ENCODE measurements at regions not wholly inside any gene's neighbourhood (a gene's known extent, or its start where the extent isn't known, plus 50 kb on each side); places are given as distances from the start of the nearest gene placed in this dataset.
"Not testable (repeated sequence)": the region's sequence is repeated elsewhere in the genome, so short reads cannot be mapped to it uniquely, and the experiment has no call there.

DNA sequence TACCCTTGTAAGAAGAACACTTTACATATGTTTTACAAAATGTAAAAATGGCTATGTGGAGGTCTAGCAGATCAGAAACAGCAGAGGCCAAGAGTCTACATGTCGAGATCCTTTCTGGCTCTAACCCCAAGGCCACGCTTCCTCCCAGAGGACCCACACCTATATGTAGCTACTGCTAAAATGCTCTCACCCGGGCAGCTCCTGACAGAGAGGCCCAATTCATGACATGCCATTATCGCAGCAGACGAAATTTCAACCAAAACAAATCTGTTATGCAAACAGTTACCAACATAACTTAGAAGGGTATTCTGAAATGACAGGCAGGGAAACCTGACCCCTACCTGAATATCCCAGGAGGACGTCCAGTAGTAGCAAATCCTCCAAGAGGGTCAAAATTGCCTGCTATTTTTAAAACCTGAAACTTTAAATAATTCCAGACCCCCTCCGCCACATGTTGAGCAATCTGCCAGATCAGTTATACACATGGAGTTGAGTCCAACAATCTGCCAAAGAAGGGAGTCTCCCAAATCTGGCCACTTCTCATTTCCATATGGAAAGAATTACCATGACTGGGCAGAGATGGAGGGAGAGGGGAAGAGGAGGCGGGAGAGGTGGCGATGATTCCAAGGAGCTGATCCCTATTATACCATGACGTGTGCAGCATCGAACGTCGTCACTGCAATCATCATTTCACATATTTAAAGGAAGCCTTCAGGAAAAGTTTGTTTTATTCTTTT is 192.9 kb upstream of the TBL1X start:
- DNase-seq, result no peak

DNA sequence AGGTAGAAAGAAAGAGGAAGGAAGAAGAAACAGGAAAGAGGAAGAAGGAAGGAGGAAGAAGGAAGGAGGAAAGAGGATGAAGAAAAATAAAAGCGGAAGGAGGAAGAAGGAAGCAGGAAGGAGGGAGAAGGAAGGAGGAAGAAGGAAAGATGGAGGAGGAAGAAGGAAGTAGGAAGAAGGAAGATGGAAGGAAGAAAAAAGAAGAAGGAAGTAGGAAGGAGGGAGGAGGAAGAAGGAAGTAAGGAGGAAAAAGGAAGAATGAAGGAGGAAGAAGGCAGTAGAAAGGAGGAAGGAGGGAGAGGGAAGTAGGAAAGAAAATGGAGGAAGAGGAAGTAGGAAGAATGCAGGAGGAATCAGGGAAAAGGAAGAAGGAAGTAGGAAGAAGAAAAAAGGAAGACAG is 191.1 kb upstream of the TBL1X start:
- DNase-seq, result no peak

DNA sequence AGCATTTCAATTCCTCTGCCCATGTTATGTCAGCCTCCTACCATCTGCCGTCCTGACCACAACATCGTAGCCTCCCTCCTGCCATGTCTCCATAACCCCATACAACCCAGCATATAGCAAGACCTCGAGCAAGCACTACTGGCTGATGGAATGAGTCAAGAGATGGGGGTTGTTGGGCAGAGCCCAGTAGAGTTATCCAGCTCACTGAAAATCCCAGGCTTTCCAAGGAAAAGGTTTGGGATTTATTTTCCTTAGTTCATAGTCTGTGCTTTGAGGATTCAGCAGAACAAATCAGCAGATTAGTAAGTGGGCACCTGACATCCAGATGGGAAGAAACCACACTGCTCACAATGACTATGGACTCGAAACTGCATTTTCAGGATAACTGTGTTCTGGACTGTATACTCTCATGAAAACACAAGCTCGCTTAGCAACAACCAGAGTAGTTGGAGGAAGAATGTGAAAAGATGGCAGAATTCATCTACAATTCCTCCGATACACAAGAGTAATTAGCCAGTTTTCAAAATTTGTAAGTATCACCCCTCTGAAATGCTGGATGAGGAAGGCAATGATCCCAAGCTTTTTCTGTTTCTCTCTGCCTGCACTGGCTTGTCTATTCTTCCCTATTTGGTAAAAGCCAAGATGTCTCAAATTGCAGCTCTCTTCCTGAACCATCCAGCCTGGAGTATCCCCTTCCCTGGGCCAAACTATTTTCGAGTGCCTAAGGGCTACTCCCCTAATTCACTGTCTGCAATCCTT is 186.2 kb upstream of the TBL1X start:
- DNase-seq, result no peak

DNA sequence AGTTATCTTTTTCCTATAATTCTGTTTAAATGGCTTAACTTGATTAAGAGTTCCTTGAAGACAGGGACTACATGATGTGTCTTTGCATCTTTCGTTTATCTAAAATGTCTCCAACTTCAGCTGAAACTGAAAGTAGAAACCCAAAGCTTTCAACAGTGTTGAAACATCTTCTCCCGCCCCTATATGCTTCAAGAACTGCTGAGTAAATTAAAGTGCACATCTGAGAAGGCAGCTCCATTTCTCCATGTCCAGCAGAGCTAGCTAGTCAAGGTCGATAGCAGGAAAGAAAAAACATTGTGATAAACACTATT is 185.7 kb upstream of the TBL1X start:
- DNase-seq, result no peak

DNA sequence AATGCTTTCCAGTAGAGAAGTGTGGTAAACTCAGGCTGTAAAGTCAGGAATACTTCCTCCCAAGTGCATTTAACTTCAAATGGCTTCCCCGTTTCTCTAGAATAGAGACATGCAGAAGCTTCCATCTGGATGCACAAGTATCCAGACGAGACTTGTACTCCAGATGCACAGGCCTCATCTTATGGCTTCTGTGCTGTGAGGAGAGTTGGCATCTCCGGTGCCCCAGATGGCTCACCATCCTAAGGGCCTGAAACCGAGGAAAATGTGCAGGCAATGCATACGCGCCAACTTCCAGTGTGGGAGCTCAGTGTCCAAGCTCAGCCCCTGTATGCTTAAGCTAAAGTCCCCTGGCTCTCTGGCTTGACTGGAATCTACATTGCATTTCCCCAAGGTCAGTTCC is 184.0 kb upstream of the TBL1X start:
- DNase-seq, result no peak

DNA sequence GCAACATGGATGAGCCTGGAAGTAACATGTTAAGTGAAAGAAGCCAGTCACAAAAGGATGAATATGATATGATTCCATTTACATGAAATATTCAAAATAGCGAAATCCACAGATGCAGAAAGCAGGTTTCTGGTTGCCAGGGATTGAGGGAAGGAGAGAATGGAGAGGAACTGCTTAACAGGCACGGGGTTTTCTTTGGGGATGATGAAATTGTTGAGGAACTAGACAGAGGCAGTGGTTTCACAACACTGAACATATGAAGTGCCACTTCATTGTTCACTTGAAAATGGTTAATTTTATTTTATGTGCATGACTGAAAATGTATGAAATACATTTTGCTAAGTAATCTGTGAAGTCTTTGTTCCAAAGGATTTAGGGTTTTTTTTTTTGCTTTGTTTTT is 182.5 kb upstream of the TBL1X start:
- no peak for DNase-seq

DNA sequence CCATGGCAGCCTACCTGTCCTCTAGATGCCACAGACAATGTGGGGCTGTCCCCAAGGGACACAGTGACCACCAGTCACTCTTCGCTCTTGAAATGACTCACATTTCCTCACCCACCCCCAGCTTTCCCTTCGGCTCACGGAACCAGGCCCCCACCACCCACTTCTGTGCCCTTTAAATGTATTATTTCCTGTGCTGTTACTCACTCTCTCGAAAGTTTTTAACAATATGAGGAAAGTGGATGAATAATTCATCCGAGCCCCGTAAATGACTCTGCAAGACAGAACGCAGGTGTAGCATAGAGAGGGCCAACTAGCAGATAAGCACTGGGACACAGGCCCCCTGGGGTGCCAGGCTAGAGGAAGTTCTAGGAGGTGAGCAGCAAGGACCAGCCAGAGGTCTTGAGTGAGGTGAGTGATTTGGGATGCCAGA is 179.5 kb upstream of the TBL1X start:
- no peak for DNase-seq

DNA sequence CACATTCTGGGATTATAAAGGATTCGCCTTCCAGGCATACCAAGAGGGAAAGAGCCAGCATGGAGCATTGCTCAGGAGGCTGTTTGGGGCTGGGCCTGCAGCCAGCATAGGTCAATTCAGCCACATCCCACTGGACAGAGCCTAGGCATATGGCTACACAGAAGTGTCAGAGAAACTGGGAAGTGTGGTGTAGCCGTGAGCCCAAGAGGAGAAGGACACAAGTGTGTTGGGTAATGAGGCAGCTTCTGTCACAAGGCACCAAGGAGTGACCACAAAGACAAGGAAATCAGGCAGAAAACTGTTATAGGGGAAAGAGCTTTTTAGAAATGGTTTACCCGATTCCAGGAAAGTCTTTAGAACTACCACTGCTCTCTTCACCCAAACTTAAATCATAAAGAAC is 178.6 kb upstream of the TBL1X start:
- no peak for DNase-seq

DNA sequence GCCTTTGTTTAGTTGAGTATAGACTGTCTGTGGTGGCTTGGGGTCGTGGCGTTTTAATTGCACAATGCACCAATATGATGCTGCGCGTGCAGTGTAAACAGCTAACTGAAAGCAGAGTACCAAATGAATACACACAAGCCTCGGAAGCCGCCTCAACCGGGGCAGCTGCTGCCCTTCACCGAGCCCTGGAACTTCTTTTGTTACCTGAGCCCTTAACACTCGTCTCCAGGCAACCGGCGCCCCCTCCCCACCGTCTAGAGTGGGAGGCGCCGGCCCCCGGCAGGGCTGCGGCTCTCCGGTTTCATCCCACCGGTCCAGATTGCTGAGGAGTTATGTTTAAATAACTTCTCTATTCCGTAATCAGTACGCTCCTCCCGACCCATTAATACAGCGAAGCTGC is 173.2 kb upstream of the TBL1X start:
- no peak for DNase-seq

DNA sequence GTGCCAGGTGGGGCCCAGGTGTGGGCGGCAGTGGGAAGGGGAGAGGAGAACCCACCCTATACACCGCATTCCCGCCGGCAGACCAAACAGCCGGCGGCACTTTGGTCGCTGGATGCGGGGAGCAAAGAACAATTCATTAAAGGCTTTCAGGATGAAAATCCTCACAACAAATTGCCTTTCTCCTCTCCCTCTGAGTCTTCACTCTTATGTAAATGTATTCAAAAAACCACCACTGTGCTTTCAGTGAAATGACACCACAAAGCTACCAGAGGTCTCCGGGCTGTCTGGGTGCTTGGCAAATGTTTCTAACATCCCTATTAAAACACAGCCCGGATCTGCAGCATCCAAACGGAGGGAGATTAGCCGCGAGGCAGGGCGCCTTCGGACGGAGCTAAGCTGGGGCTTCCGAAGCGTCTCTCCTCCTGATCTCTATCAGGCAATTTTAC is 171.8 kb upstream of the TBL1X start:
- DNase-seq, result no peak

DNA sequence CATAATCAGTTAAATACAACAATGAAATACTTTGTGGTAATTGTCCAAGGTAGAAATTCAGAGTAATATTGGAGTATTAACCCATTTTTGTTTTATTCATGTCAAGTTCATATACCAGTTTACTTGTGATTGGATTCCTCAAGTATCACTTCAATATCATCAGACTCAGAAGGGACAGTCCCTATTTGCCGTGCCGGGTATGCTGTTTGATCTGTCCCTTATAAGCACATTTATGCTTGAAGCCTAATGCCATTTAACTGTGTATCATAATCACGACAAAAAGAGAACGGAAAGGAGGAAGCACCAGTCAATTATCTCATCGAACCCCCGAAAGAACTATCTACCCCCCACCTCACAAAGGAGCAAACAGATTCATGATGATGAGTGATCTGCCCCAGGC is 171.0 kb upstream of the TBL1X start:
- DNase-seq, result no peak

DNA sequence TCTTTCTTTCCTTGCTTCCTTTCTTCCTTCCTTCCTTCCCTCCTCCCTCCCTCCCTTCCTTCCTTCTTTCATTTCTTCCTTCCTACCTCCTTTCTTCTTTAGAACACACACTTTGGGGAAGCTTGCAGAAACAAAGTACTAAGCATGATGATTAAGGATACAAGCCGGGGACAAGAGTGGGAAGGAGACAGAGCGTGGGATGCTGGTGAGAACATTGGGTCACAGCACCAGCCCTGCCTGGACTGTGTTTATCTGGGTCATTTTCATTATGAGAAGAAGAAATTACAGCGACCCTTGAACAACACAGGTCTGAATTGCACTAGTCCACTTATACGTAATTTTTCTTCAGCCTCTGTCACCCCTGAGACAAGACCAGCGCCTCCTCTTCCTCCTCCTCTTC is 169.3 kb upstream of the TBL1X start:
- DNase-seq, result no peak

DNA sequence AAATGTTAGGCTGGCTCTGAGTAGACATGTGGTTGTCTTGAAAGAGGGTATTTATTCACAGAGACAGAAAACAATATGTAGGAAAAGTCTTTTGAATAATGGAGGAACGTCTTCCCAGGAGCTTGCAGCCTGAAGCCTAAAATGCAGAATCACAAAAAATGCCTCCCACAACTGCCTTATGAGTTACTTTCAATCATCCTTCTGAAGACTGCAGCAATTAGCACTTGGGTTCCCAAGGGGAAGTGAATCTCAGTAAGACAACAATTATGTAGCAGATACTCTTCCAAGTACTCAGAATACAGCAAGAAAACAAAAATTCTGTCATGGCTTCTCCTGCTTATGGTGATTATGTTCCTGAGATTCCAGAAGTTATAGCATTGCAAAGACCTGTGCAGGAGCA is 166.6 kb upstream of the TBL1X start:
- no peak for DNase-seq

DNA sequence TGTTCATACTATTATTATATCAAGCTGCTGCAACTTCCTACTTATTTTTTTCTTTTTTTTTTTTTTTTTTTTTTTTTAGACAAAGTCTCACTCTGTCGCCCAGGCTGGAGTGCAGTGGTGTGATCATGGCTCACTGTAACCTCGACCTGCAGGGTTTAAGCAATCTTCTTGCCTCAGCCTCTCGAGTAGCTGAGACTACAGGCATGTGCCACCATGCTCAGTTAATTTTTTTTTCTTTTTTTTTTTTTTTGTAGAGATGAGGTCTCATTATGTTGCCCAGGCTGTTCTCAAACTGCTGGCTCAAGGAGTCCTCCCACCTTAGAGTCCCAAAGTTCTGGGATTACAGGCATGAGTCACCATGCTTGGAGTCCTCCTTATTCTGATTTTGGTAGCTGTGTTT is 165.2 kb upstream of the TBL1X start:
- not testable (repeated sequence) for DNase-seq

DNA sequence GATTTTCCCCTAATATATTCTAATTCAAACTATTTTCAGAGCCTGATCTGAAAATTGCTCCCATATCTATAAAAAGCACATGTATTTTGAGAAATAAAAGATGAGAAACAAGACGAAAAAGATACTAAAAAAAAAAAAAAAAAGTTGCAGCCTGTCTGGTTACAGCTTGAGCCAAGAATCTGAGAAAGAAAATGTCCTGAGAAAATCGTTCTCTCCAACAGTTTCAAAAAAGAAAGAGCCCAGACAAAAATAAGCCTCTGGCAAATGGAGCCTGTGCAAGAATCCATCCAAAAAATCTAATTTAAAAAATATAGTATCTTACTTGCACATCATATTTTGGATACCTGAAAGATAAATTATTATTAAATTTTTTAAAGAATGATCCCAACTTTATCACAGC is 163.0 kb upstream of the TBL1X start:
- DNase-seq, result no peak

DNA sequence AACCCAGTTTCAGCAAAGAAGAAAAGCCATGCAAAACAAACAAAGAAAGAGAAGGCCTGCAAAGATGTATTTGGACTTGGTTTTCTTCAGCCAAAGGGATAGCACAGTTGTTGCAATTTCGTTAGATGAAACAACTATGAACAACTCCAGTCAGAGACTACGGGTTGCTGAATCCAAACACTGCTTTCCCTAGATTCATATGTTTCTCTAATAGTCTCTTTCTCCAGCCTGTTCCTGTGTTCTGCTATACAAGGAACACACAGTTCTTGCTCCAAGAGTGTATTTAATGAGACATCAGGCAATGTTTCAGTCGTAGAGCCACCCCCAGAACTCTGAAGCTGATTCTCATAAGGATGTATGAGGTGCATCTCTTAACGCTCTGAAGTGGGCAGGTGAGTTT is 162.5 kb upstream of the TBL1X start:
- DNase-seq, result no peak

DNA sequence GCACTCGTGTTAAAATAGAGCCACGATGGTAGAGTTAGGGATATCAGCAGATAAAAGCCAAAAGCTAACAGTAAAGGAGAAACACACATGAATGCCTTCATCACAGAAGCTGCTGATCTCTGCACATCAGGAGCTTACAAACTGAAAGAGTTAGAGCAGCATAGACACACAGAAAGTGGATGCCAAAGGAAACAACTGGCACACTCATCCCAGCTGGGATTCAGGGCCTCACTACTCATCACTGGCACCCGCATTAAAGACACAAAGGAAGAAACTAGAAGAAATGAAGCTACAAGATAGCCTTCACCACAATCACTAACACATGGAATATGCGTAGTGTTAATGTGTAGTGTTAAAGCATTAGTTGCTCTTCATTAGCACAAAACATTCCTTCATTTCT is 156.4 kb upstream of the TBL1X start:
- DNase-seq, result no peak

DNA sequence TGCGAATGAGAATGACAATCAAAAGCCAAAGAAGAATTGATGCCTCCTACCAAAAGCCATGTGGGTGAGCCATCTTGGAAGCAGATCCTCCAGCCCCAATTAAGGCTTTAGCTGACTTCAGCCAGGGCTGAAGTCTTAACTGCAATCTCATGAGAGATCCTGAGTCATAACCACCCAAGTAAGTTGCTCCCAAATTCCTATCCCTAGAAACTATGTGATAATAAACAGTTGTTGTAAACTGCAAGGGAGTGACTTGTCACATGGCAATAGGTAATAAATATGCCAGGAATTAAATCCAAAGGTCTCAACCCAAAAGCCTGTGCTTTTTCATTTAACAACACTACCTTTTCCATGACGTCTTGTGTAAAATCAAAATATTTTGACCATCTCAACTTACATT is 154.2 kb upstream of the TBL1X start:
- peak; percentile 16 for DNase-seq

DNA sequence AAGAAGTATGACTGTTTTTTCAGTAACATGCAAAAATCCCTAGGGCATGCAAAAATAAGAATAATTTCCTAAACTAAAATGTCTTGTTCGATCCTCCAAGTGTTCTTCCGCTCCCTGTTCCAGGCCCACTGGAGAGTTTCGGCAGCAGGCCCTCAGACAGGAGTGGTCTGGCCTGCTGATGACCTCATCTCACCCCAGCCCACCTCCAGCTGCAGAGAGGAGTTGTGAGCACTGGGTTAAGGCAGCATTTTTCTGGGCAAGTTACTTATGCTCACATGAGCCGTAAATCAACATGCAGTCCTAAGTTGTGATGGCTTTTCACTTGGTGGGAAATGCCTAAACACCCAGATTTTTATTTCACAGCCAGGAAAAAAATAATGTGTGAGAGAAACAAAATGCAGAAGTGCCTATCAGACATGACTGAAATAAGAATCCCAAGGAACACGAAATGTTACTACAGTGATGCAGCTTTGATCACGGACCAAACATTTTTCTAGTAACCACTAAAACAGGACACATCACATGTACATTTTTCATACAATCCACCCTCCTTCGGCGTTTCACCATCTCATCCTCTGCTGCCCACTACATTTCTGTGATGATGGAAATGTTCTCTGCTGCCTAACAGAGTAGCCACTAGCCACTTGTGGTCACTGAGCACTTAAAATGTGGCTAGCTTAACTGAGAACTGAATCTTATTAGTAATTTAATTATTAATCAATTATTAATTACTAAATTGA is 153.3 kb upstream of the TBL1X start:
- no peak for DNase-seq

DNA sequence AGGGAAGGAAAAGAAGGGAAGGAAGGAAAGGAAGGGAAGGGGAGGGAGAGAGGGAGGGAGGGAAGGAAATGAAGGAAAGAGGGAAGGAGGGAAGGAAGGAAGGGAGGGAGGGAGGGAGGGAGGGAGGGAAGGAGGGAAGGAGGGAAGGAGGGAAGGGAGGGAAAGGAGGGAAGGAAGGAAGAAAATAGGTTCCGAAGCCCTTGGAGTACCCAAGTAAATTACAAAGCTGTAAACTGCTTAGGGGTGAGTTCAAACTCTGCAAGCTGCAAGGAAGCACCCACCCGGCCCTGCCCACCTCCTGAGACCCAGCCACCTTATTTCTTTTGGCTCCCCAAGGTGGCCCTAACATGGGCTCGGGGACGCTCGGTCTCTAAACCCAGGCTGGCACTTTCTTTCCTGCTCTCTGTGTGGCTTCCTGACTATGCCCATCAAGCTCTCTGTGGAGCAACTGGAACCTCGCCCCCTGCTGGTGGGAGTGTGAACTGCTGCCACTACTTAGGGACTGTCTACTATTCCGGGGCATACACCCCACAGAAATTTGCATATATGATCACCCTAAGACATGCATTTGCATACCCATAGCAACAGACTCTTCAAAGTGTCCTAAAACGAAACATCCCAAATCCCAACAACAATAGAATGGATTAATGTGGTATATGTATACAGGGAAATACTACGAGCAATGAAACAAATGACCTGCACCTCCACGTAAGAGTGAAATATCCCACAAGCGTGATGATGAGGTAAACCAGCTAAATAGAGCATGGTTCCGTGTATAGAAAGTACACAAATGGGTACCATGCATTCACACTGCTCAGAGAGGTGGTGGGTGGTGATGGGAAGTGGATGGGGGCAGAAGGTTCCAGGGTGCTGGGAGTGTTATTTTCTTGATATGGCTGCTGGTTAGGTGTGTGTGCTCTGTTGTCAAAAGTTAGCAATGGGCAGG is 151.7 kb upstream of the TBL1X start:
- DNase-seq, result no peak

DNA sequence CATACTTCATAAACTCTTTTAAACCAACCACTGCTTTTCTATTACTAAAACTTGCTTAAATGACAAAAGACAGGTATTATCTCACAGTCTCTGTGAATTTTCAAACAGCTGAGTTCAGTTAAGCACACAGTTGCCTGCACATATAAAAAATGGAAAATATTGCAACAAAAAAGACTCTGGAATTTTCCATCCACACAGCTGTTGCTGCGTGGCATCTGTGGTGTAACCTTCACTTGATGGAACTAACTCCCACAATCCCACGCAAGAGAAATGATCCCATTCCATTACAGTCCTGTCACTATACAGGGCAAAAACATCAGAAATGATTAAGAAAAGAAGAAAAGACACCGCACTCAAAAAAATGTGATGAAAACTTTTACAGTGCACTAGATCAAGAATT is 149.8 kb upstream of the TBL1X start:
- no peak for DNase-seq

DNA sequence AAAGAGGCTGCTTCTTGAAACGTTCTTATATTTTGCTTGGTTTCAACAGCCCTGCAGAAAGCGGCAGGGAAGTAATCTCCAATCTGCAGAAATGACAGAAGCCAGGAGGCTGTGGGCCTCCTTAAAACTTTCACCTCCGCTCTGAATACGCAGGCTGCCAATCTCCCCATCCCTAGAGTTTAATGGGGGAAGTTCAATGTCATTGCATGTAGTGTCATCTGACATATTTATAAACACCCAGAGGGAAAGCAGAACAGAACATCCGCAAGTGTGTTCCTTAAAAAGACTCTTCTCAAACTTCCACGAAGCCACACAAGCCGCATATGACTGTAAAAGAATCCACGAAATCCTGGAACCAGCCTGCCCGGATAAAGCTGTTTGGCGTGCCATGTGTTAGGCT is 148.8 kb upstream of the TBL1X start:
- DNase-seq, result no peak

DNA sequence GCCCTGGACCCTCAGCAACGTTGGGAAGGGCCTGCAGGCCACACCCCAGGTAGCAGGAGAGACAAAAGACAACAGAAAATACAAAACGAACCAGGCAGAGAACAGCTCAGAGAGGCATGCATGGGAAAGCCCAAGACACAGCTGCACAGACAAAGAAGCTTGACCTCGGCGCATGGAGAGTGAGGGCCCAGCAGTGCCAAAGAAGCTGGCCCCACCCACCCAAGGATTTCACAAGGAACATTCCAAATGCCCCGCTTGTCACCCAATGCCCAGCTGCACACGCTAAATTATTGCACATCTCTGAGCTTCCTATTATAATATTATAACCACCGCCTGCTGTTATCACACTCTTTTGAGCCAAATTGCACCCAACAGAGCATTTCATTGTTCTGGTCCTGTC is 147.7 kb upstream of the TBL1X start:
- DNase-seq, result no peak
